Smooth muscle cell (in vitro differentiated cells): ENCODE measurements at regions not wholly inside any gene's neighbourhood (a gene's known extent, or its start where the extent isn't known, plus 50 kb on each side); places are given as distances from the start of the nearest gene placed in this dataset.

Experiments used
- DNase-seq: peaks from one replicate; lab custom pipeline; 2025; ENCODE audit not compliant: unreplicated experiment; lab: John Stamatoyannopoulos, UW
- H2AFZ ChIP-seq: fragments of 200-600 bp; sonication (generic); 2 replicates; pipeline ENCODE4 v1.6.0; 2016; ENCODE audit warnings: antibody characterized with exemption, low read depth, mild to moderate bottlenecking
- H3F3A ChIP-seq: fragments of 200-600 bp; sonication (generic); 2 replicates; pipeline ENCODE4 v1.6.0; 2017; ENCODE audit warnings: antibody characterized with exemption, low read depth
- H3K27ac ChIP-seq: fragments of 200-600 bp; sonication (generic); 2 replicates; pipeline ENCODE4 v1.5.1; 2016; ENCODE audit warnings: low read depth, mild to moderate bottlenecking
- H3K27me3 ChIP-seq: fragments of 200-600 bp; sonication (generic); 2 replicates; pipeline ENCODE4 v1.6.1; 2016; ENCODE audit warnings: low read depth, mild to moderate bottlenecking
- H3K36me3 ChIP-seq: fragments of 200-600 bp; sonication (generic); 2 replicates; pipeline ENCODE4 v1.5.1; 2016; ENCODE audit warnings: low read depth
- H3K4me1 ChIP-seq: fragments of 200-600 bp; sonication (generic); 2 replicates; pipeline ENCODE4 v1.5.1; 2016; ENCODE audit warnings: low read depth
- H3K4me2 ChIP-seq: fragments of 200-600 bp; sonication (generic); 2 replicates; pipeline ENCODE4 v1.6.0; 2016; ENCODE audit warnings: mild to moderate bottlenecking
- H3K4me3 ChIP-seq: fragments of 200-600 bp; sonication (generic); 2 replicates; pipeline ENCODE4 v1.5.1; 2016; ENCODE audit warnings: mild to moderate bottlenecking
- H3K79me2 ChIP-seq: fragments of 200-600 bp; sonication (generic); 2 replicates; pipeline ENCODE4 v1.6.0; 2016; ENCODE audit warnings: low read depth, mild to moderate bottlenecking
- H3K9ac ChIP-seq: fragments of 200-600 bp; sonication (generic); 2 replicates; pipeline ENCODE4 v1.6.0; 2016; ENCODE audit warnings: low read depth
- H3K9me3 ChIP-seq: fragments of 200-600 bp; sonication (generic); replicated peaks from 2 replicates; pipeline ENCODE4 v1.5.1; 2016; ENCODE audit warnings: low read depth
- H4K20me1 ChIP-seq: fragments of 200-600 bp; sonication (generic); 2 replicates; pipeline ENCODE4 v1.6.0; 2016; ENCODE audit warnings: low read depth
- CTCF ChIP-seq: fragments of 200-600 bp; sonication (generic); IDR thresholded peaks from 2 replicates; pipeline ENCODE4 v1.5.1; 2017; ENCODE audit warnings: borderline replicate concordance, mild to moderate bottlenecking, antibody characterized with exemption; ENCODE audit not compliant: insufficient read depth, poor library complexity, severe bottlenecking
- WGBS: methylation state at CpG from one replicate; pipeline ENCODE4 v1.1.7; 2016; ENCODE audit warnings: low lambda C conversion rate; 5-methylcytosine and 5-hydroxymethylcytosine counted together

- DNase-seq = no peak
- Histone ChIP-seq H3K36me3 (no peaks in the 10 kb centered on the region), H3K27ac (no peak overlapping the region), H3K9ac (no peak overlapping the region), H3K79me2 (no peaks in the 10 kb centered on the region), H3K27me3 (no peaks in the 10 kb centered on the region), H4K20me1 (no peaks in the 10 kb centered on the region), H3K4me3 (no peak overlapping the region), H3K4me2 (no peak overlapping the region), H3K4me1 (peaks cover 2% of the 10 kb centered on the region), H3K9me3 (no peaks in the 10 kb centered on the region), H3F3A (no peaks in the 10 kb centered on the region), H2AFZ (no peak overlapping the region)
- no peak for TF ChIP-seq CTCF
- WGBS = 85% methylated on average over 7 of the region's 7 CpGs
These were observed 120.7 kb upstream of the SLC22A23 start for GRCh38 chr6:3577517-3577916.

- H3K9ac ChIP-seq = no peak overlapping the region
These were observed 118.9 kb upstream of the SLC22A23 start for GRCh38 chr6:3575701-3576100.

GRCh38 chr6:3575166-3575565 lies 118.3 kb upstream of the SLC22A23 start:
- Histone ChIP-seq H3K9me3 (no peaks in the 10 kb centered on the region), H3K27me3 (no peaks in the 10 kb centered on the region), H3K9ac (no peak overlapping the region), H3K4me2 (no peak overlapping the region), H3K27ac (no peak overlapping the region), H3K36me3 (no peaks in the 10 kb centered on the region), H4K20me1 (no peaks in the 10 kb centered on the region), H3K4me1 (peaks cover 2% of the 10 kb centered on the region), H2AFZ (no peak overlapping the region), H3K79me2 (no peaks in the 10 kb centered on the region), H3K4me3 (no peak overlapping the region), H3F3A (no peaks in the 10 kb centered on the region)
- WGBS = 93% methylated on average over 6 of the region's 6 CpGs
- no peak for TF ChIP-seq CTCF
- no peak for DNase-seq

More at GRCh38 chr6:3575701-3576100, 118.9 kb upstream of the SLC22A23 start:
- Histone ChIP-seq H3K4me1 (peaks cover 2% of the 10 kb centered on the region), H3F3A (no peaks in the 10 kb centered on the region), H3K27ac (no peak overlapping the region), H4K20me1 (no peaks in the 10 kb centered on the region), H3K9me3 (no peaks in the 10 kb centered on the region), H2AFZ (no peak overlapping the region), H3K79me2 (no peaks in the 10 kb centered on the region), H3K4me3 (no peak overlapping the region), H3K4me2 (no peak overlapping the region), H3K27me3 (no peaks in the 10 kb centered on the region), H3K36me3 (no peaks in the 10 kb centered on the region)
- no peak for TF ChIP-seq CTCF
- WGBS = 87% methylated on average over 8 of the region's 8 CpGs
- DNase-seq = no peak

GRCh38 chr6:3573670-3574069 lies 116.8 kb upstream of the SLC22A23 start:
- Histone ChIP-seq H3K9ac (no peak overlapping the region), H4K20me1 (no peaks in the 10 kb centered on the region), H3K79me2 (no peaks in the 10 kb centered on the region), H3K4me1 (peaks cover 4% of the 10 kb centered on the region), H3K4me3 (no peak overlapping the region), H3K4me2 (no peak overlapping the region), H3K9me3 (no peaks in the 10 kb centered on the region), H3K36me3 (no peaks in the 10 kb centered on the region), H3F3A (no peaks in the 10 kb centered on the region), H2AFZ (no peak overlapping the region), H3K27ac (no peak overlapping the region), H3K27me3 (no peaks in the 10 kb centered on the region)
- no peak for TF ChIP-seq CTCF
- 90% methylated on average over 3 of the region's 3 CpGs for WGBS
- no peak for DNase-seq
